ENCODE measurements at regions not wholly inside any gene's neighbourhood (a gene's known extent, or its start where the extent isn't known, plus 50 kb on each side); places are given as distances from the start of the nearest gene placed in this dataset.

DNA sequence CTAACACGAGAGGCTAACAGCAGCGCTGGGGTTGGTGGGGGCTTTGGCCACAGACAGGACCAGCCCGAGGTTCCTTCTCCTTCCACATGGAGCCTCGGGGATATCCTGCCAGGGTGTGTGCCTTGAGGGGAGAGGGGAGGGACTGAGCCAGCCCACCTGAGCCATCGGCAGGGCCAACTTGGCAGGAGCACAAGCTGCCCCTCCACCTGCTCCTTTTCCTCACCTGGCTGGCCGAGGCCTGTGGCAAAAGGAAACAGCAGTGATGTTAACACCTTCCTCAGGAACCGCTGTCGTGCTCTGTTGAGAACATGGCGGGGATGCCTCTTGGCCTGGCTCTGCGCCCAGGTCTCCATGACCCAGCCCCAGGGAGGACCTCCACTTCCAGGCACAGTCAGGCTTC lies 255.1 kb upstream of the PPP2R2D start:
- FAIRE-seq (no peak), DNase-seq (ENCODE audit: insufficient read length, low spot score) (no peak)

DNA sequence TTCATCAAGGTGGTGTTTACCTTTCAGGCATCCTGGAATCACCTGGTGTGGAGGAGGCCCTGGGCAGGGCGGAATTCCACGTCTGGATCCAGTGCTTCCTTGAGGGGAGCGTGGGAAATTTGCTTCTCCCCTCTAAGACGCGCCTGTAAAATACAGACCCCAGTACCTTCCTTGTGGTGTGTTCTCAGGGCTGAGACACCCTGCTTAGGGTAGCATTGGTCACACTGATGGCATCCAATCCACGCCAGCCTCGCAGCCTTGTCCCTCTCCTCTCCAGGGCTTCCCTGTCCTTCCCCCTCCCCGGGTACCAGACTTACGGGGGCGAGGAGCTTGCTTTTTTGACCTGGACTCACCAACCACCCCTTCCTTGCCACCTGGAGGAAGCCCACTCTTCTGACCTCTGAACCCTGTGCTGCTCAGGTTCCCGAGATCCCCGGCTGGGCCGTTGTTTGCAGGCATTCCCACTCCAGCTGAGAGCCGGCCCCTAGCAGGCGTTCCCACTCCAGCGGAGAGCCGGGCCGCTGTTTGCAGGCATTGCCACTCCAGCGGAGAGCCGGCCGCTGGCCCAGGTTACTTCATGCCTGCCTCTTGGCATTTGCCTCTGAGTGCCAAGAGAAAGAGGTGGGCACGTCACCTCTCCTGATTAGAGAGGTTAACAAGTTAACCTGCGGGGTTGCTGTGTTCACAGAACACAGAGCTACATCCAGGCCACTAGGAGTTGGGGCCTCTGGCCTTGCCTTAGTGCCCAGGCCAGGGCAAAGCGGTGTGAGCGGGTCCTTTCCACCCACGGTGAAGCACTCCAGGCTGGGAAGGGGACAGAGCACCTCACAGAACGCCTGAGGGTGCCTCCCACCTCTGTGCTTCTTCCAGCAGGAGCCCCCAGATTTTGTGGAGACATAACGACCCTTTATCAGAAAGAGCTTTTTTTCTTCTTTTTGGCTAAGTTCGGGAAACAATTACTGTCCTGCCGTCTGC lies 254.0 kb upstream of the PPP2R2D start:
- DNase-seq (ENCODE audit: insufficient read length, low spot score) (no peak), FAIRE-seq (no peak)

DNA sequence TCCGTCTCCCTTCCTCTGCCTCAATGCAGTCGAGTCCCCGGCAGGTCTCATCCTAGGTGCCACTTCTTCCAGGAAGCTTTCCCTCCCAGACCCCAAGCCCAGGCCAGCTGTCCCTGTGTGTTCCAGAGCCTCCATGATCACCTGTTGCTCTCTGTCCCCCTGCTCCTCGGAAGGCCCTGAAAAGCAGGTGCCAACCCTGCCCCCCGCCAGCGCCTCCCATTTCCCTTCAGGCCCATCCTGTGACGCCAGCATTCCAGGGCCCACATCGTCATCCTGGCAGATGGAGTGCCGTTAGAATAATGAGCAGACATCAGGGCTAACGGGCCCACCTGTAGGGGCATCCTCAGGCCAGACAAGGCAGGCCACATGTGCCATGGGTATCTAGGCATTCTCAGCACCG lies 253.0 kb upstream of the PPP2R2D start:
- FAIRE-seq: no peak
- no peak for DNase-seq (ENCODE audit: insufficient read length, low spot score)

DNA sequence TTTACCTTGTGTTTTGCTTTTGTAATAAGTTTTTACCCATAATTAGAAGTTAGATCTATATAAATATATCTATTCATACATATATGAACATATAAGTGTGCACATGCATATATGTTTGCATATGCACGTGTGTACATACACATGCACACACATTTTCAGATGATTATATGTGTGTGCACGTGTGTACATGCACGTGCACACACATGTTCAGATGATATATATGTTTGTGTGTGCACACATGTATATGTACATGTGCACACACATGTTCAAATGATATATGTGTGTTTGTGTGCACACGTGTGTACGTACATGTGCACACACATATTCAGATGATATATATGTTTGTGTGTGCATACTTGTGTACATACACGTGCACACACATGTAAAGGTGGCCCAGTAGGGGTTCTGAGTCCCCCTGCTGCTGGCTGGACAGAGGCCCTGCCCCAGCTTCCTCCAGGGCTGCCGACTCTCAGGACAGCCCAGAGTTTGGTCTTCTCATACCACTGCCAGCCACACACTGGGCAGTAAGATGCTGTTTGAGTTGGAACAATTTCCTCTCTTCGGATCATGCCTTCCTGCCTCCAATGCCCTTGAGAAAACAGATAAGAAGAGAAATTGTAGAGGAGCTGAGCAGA lies 252.3 kb upstream of the PPP2R2D start:
- DNase-seq (ENCODE audit: insufficient read length, low spot score) (no peak), FAIRE-seq (no peak)

DNA sequence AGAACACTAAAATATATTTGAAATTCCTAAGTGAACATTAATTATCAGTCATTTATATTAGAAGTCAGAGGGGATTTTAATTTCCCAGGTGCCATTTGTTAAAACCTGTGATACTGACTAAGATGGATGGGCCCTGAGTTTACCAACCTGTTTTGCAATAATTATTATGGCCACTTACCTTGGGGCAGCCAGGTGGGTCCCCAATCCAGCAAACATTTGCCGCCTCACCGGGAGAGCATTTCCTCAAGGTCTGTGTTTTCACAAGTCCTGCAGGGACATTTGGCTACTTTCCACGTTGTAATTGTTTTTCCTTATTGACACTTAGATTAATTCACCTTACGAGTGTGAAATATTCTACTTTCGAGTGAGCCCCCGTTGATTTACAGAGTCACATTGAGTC lies 251.2 kb upstream of the PPP2R2D start:
- FAIRE-seq (no peak), DNase-seq (ENCODE audit: insufficient read length, low spot score) (no peak)

DNA sequence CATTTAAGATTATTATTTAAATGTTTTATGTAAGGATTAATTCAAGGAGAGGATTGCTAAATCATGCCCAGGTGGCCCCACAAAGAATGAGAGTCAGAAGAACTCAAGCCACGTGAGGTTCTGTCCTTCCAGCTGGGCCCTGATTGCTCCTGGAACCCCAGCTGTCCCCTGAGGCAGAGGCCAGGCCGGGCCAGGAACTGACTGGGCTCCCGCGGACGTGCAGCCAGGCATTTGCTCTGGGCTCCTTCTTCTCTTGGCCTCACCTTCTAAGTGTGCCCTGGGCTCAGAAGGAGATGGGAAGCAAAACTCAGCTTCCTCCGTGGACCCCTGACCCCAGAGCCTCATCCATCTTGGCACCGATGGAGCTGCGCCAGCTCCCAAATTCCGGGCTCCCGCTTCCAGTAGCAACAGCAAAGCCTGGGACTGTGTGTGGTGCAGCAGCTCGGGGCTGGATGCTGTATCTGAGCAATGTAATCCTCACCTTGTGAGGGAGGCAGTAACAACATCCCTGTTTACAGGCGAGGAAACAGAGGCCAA lies 250.6 kb upstream of the PPP2R2D start:
- FAIRE-seq (no peak), DNase-seq (ENCODE audit: insufficient read length, low spot score) (no peak)

DNA sequence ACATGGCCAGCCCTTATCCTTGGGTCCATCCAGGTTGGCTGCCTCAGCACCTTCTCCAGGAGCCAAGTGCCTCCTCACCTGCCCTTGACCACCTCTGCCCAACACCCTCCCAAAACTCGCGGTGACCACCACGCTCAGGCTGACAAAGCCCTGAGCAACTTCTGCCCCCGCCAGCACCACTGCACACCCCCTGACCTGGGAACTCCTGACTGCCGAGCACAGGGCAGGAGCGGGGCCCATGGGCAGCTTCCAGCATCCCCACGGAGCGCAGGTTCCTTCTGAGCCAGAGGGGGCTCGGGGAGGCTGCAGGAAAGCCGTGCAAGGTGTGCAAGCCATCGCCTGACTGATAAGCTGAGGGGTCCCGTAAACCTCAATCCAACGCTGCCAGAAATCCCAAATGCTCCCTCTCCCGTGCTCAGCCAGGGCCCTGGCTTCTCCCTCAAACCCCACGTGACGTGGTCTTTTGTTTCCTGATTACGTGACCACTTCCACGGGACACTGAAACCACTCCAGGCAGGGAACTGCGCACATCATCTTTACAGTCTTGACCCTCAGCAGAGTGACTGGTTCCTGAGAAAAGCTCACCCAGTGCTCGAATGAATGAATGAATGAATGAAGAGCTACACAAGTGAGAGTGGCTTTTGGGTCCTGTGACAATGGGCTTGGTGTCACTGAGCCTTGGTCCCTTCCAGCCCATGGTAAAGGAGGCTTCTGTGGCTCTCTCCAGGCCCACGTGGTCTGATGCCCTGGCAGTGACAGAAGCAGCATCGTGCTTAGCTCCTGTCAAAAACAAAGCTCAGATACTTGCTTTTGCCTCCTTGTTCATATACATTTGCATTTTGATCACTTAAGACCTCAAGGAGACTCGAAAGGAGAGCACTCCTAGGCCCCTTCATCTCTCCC lies 249.8 kb upstream of the PPP2R2D start:
- DNase-seq (ENCODE audit: insufficient read length, low spot score): no peak
- FAIRE-seq: no peak

DNA sequence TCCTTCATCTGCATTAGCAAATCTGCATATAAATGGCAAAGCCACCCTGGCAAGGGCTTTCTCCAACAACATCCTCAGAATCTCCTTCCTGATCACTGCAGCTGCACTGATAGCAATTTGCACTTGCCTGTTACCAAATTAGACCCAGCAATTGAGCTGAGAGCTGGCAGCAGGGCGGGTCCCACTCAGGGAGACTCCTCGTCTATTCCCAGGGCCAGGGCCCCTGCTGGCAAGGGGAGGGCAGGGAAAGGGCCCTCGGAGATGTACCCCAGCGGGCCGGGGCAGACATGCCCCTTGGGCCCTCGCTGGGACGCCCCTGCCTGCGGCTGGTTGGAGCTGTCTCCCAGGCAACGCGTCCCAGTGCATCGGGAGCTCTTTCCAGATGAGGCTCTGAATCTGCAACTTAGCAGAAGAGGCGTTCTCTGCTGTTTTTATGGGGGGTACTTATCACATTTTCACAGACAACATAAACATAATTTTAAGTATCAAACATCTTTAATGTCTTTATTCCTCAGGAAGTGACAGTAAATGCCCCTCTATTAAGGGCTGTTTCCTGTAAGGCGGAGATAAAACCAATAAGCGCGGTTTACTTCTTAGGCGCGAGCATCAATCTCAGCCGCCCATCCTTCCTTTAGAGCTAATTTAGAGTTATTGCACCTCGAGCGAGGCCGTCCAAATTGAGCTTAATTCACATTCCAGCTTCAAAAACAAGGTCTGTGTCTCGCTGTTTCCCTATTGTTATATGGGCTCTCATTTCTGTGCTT lies 249.0 kb upstream of the PPP2R2D start:
- FAIRE-seq (no peak), DNase-seq (ENCODE audit: insufficient read length, low spot score) (no peak)

DNA sequence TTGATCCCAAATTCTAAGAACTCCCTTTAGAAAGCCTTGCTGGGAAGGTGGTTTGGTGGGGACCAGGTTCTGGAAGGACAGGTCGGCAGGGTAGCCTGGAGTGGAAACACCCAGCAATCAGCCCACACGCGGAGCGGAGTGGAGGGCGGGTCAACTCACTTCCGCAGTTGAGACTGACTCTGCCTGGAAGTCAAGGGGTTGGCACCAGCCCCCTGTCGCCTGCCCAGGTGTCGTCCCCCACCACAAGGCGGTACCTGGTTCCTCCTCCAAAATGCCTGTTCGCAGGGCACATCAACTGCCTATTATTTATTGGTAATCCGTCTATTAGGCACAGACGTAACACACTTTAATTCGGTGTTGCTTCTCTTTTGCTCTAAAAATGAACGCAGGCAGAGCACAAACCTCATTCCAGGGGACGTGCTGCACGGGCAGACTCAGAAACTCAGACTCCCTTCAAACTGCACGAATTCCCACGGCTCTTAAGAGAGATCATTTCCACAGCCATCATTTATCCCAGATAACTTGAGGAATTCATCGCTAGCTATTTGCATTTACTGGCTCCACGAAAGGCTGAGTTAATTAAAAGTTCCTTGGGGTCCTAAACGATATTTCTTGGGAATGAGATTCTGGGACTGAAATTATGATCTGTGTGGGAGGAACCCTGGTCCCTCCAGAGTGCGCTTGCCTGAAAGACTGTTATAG lies 248.2 kb upstream of the PPP2R2D start:
- FAIRE-seq (no peak), DNase-seq (ENCODE audit: insufficient read length, low spot score) (no peak)

DNA sequence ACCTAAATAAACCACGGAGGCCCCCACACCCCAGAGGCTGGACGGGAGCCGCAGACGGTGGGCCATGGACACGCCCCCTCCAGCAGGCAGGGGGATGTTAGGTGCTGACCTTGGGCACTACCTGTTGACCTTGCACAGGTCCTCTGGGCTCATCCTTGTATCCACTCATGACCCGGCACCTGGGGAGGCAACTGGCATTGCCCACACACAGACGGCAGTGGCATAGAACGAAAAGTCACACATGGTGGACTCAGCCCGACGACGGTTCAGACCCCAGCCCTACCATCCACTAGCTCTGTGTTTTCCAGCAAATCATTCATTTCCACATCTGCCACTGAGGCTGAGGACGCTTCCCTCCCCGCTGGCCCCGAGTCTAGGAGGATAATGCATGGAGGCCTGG lies 247.7 kb upstream of the PPP2R2D start:
- no peak for DNase-seq (ENCODE audit: insufficient read length, low spot score)
- no peak for FAIRE-seq

DNA sequence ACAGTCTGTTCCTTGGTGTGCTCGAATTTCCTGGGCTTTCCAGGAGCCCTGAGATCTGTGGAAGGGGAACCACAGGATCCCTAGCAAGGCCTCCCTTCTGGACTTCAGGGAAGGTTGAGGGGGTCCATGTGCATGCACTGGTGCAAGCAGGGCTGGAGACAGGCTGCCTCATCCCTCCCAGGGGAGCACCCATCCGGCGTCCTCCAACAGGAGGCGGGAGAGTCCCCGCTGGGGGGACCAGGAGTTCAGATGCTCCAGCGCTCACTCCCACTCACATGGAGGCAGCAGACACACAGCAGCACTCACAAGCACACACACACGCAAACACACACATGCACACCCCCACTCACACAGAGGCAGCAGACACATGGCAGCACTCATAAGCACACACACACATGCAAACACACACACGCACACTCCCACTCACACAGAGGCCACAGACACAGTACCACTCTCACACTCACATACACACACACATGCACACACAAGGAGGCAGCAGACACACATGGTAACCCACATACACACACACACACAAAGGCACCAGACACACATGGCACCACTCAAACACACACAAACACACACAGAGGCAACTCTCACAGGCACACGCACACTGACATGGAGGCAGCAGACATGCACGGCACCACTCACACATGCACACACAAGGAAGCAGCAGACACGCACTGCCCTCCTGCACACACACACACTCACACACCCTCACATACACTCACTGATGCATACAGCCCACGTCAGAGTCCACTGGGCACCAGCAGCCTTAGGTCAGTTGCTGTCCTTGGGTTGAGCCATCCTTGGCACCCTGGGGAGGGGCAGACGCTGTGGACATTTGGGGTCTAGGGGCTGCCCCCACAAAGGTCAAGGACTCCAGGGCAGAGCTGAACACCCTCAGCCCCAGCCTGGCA lies 247.0 kb upstream of the PPP2R2D start:
- FAIRE-seq (no peak), DNase-seq (ENCODE audit: insufficient read length, low spot score) (no peak)

DNA sequence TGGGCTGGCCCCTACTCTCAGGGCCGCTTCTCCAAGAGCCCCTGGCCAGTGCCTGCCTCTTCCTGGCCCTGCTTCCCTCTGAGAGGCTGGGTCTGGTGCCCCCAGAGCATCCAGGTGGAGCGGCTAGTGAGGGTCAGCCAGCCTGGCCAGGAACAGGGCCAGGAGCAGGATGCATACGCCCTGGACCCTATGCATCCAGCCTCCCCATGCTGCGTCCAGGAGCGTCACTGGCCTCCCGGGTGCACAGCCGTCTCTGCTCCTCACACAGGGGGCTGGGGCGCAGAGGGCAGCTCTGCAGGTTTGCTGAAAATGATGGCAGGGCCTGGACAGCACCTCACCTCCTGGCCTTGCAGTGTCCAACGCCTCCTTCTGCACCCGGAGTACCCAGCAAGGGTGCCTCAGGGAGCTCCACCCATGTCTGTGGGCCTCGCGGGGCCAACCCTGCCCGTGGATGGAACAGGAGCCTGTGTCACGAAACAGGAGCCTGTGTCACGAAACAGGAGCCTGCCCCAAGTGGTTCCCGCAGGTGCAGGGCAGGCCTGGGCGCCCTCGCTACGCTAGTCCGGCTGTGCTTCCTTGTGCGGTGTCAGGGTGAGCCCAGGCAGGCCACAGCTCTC lies 246.2 kb upstream of the PPP2R2D start:
- no peak for DNase-seq (ENCODE audit: insufficient read length, low spot score)

DNA sequence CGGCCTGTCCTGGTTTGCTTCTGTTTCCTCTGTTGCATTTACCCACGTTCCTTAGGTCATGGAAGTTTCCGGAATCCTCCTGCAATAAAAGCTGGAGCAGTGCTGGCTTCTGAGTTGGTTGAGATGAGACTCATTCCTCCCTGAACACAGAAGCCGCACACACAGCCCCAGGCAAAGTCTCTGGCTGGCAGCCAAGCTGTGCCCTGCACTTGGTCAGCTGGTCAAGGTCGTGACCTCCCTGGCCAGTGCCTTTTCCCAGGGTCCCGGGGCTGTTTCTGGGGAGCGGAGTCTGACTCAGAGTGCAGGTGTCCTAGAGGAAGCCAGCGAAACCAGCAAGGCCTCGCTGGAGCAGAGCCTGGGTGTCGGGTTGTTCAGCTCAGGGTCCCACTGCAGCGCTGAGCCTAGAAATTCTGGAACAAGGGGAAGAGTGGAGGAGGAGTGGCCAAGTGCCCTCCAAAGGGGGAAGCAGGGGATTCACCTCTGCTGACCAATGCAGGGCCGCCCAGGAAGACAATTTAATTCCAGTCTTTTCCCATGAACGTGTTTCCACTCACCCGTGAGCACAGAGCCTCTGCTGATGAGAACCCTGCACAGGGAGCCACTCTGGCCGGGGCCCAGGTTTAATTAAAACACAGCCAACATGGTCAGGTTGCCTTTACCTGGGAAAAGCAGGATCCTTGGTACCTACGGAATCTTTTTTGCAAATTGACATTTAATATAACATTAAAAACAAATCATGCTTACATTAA lies 245.5 kb upstream of the PPP2R2D start:
- FAIRE-seq: no peak
- DNase-seq (ENCODE audit: insufficient read length, low spot score): no peak

More for the DNA sequence above, 246.2 kb upstream of the PPP2R2D start:
- FAIRE-seq: no peak

DNA sequence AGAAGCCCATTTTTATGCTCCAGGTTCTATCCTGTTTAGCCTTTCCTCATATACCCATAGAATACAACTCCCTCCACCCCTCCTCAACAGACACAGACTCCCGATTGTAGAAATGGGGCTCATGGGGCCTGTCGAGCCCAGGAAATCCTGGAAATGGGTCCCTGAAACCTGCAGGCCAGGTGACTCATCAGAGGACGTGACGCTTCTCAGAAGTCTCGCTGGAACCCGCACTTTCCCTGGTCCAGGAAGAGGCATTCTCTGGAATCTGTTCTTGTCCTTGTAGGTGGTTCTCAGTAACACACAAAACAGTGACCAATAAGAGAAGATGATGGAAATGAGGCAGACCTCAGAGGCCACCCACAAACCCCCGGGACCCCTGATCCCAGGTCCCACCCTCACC lies 244.8 kb upstream of the PPP2R2D start:
- no peak for FAIRE-seq
- DNase-seq (ENCODE audit: insufficient read length, low spot score): no peak

DNA sequence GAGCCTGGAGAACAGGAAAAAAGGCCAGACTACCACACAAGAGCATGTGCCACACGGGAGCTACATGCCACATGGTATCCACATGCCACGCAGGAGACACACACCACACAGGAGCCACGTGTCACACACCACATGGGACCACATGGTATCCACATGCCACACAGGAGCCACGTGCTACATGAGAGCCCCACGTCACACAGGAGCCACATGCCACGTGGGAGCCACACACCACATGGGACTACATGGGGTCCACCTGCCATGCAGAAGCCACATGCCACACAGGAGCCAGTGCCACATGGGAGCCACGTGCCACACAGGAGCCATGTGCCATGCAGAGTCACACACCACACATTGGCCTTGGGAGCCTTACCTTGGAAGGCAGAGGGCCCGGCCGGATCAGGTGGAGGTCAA lies 244.4 kb upstream of the PPP2R2D start:
- FAIRE-seq (no peak), DNase-seq (ENCODE audit: insufficient read length, low spot score) (no peak)

DNA sequence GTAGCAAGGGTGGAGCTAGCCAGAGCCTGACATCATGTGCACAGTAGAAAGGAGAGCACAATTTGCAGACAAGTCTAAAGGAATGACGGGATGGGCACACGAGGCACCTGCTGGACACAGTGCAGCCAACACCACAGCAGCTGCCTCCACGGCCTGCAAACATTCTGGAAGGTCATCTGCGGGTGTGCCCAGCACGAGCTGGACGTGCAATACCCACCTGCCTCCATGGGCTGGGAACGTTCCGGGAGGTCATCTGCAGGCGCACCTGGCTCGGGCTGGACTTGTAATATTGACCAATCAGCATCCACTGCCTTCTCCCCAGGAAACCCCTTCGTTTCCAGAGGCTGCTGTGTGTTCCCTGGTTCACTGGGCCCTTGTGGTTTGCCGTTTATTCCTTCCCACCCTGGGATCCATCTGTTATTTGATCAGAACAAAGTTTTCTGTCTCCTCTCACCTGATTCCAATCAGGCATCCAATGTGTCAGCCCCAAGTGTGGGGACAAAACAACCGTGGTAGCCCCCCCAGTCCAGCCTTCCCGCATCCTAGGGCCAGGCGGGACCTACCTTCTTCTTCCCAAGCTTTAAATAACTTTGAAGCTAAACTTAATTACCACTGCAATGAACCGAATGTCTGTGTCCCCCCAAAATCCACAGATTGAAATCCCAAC lies 243.4 kb upstream of the PPP2R2D start:
- no peak for FAIRE-seq

DNA sequence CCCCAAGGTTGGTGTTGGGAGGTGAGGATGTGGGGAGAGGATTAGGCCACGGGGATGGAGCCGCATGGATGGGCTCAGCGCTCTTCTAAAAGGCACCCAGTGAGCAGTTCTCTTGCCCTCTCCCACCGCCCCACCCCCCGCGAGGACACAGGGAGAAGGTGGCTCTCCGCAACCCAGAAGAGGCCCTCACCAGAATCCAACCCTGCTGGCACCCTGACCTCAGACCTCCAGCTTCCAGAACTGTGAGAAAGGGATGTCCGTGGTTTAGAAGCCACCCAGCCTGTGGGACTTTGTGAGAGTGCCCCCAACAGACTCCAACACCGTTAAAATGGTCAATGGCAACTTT lies 242.8 kb upstream of the PPP2R2D start:
- FAIRE-seq: no peak
- DNase-seq (ENCODE audit: insufficient read length, low spot score): no peak

More for the DNA sequence above, 243.4 kb upstream of the PPP2R2D start:
- no peak for DNase-seq (ENCODE audit: insufficient read length, low spot score)
